NCI-H82 treated with DMSO at 0.1 percent for 48 hours (cell line): ENCODE measurements at regions not wholly inside any gene's neighbourhood (a gene's known extent, or its start where the extent isn't known, plus 50 kb on each side); places are given as distances from the start of the nearest gene placed in this dataset.

Experiments
- DNase-seq: peaks from one replicate; lab custom pipeline; 2025; ENCODE audit not compliant: unreplicated experiment; lab: John Stamatoyannopoulos, UW

GRCh38 chr17:79457376-79457775 lies 153.5 kb downstream of the RBFOX3 start:
- no peak for DNase-seq

- no peak for DNase-seq
Observed at GRCh38 chr17:79455636-79456035, 155.2 kb downstream of the RBFOX3 start.

- DNase-seq = no peak
Observed at GRCh38 chr17:79454826-79455225, 156.0 kb downstream of the RBFOX3 start.

GRCh38 chr17:79453481-79453880 lies 157.4 kb downstream of the RBFOX3 start:
- DNase-seq = no peak

GRCh38 chr17:79452706-79453105 lies 158.1 kb downstream of the RBFOX3 start:
- DNase-seq = no peak

GRCh38 chr17:79451167-79451566 lies 159.7 kb downstream of the RBFOX3 start:
- DNase-seq = no peak

GRCh38 chr17:79446399-79447009 lies 164.3 kb downstream of the RBFOX3 start:
- DNase-seq = no peak

- no peak for DNase-seq
Observed at GRCh38 chr17:79444198-79444597, 166.7 kb downstream of the RBFOX3 start.

GRCh38 chr17:79443026-79443425 lies 167.8 kb downstream of the RBFOX3 start:
- DNase-seq = no peak

- DNase-seq = no peak
Observed at GRCh38 chr17:79441356-79442160, 169.3 kb downstream of the RBFOX3 start.

- no peak for DNase-seq
Observed at GRCh38 chr17:79440251-79440650, 170.6 kb downstream of the RBFOX3 start.

- DNase-seq = no peak
Observed at GRCh38 chr17:79439493-79439892, 171.4 kb downstream of the RBFOX3 start.

GRCh38 chr17:79438546-79439334 lies 172.1 kb downstream of the RBFOX3 start:
- no peak for DNase-seq

- DNase-seq = no peak
Observed at GRCh38 chr17:79438058-79438457, 172.8 kb downstream of the RBFOX3 start.

GRCh38 chr17:79437081-79437480 lies 173.8 kb downstream of the RBFOX3 start:
- DNase-seq = no peak

GRCh38 chr17:79435962-79436361 lies 174.9 kb downstream of the RBFOX3 start:
- no peak for DNase-seq

- no peak for DNase-seq
Observed at GRCh38 chr17:79435296-79435695, 175.6 kb downstream of the RBFOX3 start.

- no peak for DNase-seq
Observed at GRCh38 chr17:79434215-79434614, 176.6 kb downstream of the RBFOX3 start.

- no peak for DNase-seq
Observed at GRCh38 chr17:79433379-79433778, 177.5 kb downstream of the RBFOX3 start.

- no peak for DNase-seq
Observed at GRCh38 chr17:79431175-79431574, 179.7 kb downstream of the RBFOX3 start.

GRCh38 chr17:79429864-79430494 lies 180.9 kb downstream of the RBFOX3 start:
- DNase-seq = no peak
